ENCODE measurements at regions not wholly inside any gene's neighbourhood (a gene's known extent, or its start where the extent isn't known, plus 50 kb on each side); places are given as distances from the start of the nearest gene placed in this dataset.

DNA sequence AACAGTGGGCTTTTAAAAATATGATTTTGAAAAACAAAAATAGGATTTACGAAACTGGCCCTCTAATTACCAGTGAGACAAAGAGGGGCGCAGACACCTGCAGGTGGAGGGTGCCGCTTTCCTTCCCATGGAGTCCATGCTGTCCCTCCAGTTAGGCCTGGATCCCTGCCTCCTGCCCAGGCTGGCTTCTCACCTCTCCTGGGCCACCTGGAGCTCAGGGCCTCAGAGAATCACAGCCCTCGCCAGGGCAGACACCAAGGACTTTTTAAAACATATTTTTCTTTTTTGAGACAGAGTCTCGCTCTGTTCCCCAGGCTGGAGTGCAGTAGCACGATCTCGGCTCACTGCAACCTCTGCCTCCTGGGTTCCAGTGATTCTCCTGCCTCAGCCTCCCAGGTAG lies 1437.2 kb downstream of the TBC1D22A start:
- CTCF ChIA-PET: no interaction called here
- Histone ChIP-seq H3K4me3 (ENCODE audit: low read depth, low read length) (no peak overlapping the region), H3K9me3 (ENCODE audit: control insufficient read depth, insufficient read depth, low read depth, low read length) (no peaks in the 10 kb centered on the region), H3K27ac (ENCODE audit: extremely low read depth, low read depth, low read length) (no peak overlapping the region), H3K36me3 (ENCODE audit: control insufficient read depth in 2 of 2, insufficient read depth in 1 of 2, low read length in 2 of 2) (no peaks in the 10 kb centered on the region), H3K4me1 (ENCODE audit: control insufficient read depth, insufficient read depth, low read length) (peaks cover 7% of the 10 kb centered on the region)
- POLR2A ChIA-PET: no interaction called here
- TF ChIP-seq ZNF19 (tag by site-specific recombination; IDR thresholded peaks at IDR 0.05; ENCODE audit: low read depth): no peak
- TF ChIP-seq MYNN (tag by site-specific recombination; IDR thresholded peaks at IDR 0.05; ENCODE audit: borderline replicate concordance): no peak
- TF ChIP-seq ZNF169 (tag by site-specific recombination; IDR thresholded peaks at IDR 0.05): no peak
- TF ChIP-seq ZNF600 (tag by site-specific recombination; IDR thresholded peaks at IDR 0.05): no peak
- no peak for TF ChIP-seq GLI2 (tag by site-specific recombination; IDR thresholded peaks at IDR 0.05; ENCODE audit: borderline replicate concordance, low read depth)
- TF ChIP-seq, protein P1, sequence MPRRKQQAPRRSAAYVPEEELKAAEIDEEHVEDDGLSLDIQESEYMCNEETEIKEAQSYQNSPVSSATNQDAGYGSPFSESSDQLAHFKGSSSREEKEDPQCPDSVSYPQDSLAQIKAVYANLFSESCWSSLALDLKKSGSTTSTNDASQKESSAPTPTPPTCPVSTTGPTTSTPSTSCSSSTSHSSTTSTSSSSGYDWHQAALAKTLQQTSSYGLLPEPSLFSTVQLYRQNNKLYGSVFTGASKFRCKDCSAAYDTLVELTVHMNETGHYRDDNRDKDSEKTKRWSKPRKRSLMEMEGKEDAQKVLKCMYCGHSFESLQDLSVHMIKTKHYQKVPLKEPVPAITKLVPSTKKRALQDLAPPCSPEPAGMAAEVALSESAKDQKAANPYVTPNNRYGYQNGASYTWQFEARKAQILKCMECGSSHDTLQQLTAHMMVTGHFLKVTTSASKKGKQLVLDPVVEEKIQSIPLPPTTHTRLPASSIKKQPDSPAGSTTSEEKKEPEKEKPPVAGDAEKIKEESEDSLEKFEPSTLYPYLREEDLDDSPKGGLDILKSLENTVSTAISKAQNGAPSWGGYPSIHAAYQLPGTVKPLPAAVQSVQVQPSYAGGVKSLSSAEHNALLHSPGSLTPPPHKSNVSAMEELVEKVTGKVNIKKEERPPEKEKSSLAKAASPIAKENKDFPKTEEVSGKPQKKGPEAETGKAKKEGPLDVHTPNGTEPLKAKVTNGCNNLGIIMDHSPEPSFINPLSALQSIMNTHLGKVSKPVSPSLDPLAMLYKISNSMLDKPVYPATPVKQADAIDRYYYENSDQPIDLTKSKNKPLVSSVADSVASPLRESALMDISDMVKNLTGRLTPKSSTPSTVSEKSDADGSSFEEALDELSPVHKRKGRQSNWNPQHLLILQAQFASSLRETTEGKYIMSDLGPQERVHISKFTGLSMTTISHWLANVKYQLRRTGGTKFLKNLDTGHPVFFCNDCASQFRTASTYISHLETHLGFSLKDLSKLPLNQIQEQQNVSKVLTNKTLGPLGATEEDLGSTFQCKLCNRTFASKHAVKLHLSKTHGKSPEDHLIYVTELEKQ (tag by site-specific recombination; IDR thresholded peaks at IDR 0.05; ENCODE audit: borderline replicate concordance): no peak
- TF ChIP-seq ZNF561 (tag by site-specific recombination; IDR thresholded peaks at IDR 0.05; ENCODE audit: borderline replicate concordance): no peak
- no peak for TF ChIP-seq SETDB1 (IDR thresholded peaks at IDR 0.05; ENCODE audit: insufficient read length, low read length)
- TF ChIP-seq, protein P2, sequence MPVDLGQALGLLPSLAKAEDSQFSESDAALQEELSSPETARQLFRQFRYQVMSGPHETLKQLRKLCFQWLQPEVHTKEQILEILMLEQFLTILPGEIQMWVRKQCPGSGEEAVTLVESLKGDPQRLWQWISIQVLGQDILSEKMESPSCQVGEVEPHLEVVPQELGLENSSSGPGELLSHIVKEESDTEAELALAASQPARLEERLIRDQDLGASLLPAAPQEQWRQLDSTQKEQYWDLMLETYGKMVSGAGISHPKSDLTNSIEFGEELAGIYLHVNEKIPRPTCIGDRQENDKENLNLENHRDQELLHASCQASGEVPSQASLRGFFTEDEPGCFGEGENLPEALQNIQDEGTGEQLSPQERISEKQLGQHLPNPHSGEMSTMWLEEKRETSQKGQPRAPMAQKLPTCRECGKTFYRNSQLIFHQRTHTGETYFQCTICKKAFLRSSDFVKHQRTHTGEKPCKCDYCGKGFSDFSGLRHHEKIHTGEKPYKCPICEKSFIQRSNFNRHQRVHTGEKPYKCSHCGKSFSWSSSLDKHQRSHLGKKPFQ (tag by site-specific recombination; IDR thresholded peaks at IDR 0.05): no peak
- TF ChIP-seq ZNF560 (tag by site-specific recombination; IDR thresholded peaks at IDR 0.05; ENCODE audit: borderline replicate concordance): no peak
- TF ChIP-seq EGR2 (tag by site-specific recombination; IDR thresholded peaks at IDR 0.05; ENCODE audit: low read depth): no peak
- TF ChIP-seq BCL11A (tag by site-specific recombination; IDR thresholded peaks at IDR 0.05; ENCODE audit: low read depth): no peak
- no peak for TF ChIP-seq RBAK (tag by site-specific recombination; IDR thresholded peaks at IDR 0.05)
- no peak for TF ChIP-seq ZNF558 (tag by site-specific recombination; IDR thresholded peaks at IDR 0.05)
- TF ChIP-seq ZNF776 (tag by site-specific recombination; IDR thresholded peaks at IDR 0.05; ENCODE audit: borderline replicate concordance): no peak

DNA sequence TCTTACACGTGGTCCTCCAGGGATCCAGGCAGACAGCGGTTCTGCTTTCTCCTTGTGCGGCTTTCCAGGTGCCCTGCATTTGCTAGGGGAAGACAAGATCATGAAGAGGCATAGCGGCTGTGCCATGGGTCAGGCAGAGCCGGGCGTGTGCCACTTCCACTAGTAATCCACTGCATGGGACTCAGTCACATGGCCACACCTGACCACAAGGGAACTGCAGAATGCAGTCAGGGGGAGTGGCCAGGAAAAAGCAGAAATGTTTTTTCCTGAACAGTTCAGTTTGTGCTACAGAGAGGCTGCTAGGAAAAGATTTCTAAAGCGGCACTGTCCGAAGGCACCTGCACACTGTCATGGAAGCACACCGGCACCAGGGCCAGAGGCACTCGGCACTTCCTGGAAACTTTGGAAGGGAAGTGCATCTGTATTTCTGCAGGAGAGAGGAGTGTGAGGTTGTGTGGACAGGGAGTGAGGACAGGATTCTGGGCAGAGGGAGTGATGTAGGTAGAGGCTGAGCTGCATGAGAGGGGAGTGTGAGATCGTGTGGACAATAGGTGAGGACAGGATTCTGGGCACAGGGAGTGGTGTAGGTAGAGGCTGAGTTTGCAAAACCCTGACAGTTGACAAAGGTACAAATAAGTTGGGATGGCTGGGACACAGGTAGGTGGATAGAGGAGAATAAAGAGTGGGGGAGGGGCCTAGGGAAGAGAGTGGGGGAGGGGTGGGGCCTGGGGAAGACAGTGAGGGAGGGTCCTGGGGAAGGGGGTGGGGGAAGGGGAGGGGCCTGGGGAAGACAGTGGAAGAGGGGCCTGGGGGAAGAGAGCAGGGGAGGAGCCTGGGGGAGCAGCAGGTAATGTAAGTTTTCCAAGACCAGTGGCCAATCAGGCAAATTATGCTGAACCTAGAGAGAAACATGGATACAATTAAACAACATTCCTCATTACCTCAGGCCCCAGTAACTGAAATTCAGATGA lies 1436.3 kb downstream of the TBC1D22A start:
- ChIA-PET POLR2A (no interaction called here), CTCF (no interaction called here)
- Histone ChIP-seq H3K36me3 (ENCODE audit: control insufficient read depth in 2 of 2, insufficient read depth in 1 of 2, low read length in 2 of 2) (no peaks in the 10 kb centered on the region), H3K4me3 (ENCODE audit: low read depth, low read length) (no peak overlapping the region), H3K27ac (ENCODE audit: extremely low read depth, low read depth, low read length) (no peak overlapping the region), H3K9me3 (ENCODE audit: control insufficient read depth, insufficient read depth, low read depth, low read length) (no peaks in the 10 kb centered on the region), H3K4me1 (ENCODE audit: control insufficient read depth, insufficient read depth, low read length) (peaks cover 7% of the 10 kb centered on the region)
- TF ChIP-seq, protein P3, sequence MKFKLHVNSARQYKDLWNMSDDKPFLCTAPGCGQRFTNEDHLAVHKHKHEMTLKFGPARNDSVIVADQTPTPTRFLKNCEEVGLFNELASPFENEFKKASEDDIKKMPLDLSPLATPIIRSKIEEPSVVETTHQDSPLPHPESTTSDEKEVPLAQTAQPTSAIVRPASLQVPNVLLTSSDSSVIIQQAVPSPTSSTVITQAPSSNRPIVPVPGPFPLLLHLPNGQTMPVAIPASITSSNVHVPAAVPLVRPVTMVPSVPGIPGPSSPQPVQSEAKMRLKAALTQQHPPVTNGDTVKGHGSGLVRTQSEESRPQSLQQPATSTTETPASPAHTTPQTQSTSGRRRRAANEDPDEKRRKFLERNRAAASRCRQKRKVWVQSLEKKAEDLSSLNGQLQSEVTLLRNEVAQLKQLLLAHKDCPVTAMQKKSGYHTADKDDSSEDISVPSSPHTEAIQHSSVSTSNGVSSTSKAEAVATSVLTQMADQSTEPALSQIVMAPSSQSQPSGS (tag by site-specific recombination; IDR thresholded peaks at IDR 0.05; ENCODE audit: low read depth): no peak
- TF ChIP-seq ZNF600 (tag by site-specific recombination; IDR thresholded peaks at IDR 0.05) (no peak), ZNF677 (tag by site-specific recombination; IDR thresholded peaks at IDR 0.05) (no peak), ZNF311 (tag by site-specific recombination; IDR thresholded peaks at IDR 0.05; ENCODE audit: borderline replicate concordance) (no peak), ZNF394 (tag by site-specific recombination; IDR thresholded peaks at IDR 0.05; ENCODE audit: borderline replicate concordance) (no peak), ZNF138 (tag by site-specific recombination; IDR thresholded peaks at IDR 0.05; ENCODE audit: borderline replicate concordance) (no peak), ZBTB17 (tag by site-specific recombination; IDR thresholded peaks at IDR 0.05) (no peak), ZNF626 (tag by site-specific recombination; IDR thresholded peaks at IDR 0.05) (no peak), ZNF174 (tag by site-specific recombination; IDR thresholded peaks at IDR 0.05) (no peak)
- TF ChIP-seq, protein P4, sequence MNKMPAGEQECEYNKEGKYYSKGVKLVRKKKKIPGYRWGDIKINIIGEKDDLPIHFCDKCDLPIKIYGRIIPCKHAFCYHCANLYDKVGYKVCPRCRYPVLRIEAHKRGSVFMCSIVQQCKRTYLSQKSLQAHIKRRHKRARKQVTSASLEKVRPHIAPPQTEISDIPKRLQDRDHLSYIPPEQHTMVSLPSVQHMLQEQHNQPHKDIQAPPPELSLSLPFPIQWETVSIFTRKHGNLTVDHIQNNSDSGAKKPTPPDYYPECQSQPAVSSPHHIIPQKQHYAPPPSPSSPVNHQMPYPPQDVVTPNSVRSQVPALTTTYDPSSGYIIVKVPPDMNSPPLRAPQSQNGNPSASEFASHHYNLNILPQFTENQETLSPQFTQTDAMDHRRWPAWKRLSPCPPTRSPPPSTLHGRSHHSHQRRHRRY (tag by site-specific recombination; IDR thresholded peaks at IDR 0.05): no peak
- TF ChIP-seq, protein P5, sequence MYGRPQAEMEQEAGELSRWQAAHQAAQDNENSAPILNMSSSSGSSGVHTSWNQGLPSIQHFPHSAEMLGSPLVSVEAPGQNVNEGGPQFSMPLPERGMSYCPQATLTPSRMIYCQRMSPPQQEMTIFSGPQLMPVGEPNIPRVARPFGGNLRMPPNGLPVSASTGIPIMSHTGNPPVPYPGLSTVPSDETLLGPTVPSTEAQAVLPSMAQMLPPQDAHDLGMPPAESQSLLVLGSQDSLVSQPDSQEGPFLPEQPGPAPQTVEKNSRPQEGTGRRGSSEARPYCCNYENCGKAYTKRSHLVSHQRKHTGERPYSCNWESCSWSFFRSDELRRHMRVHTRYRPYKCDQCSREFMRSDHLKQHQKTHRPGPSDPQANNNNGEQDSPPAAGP (tag by site-specific recombination; IDR thresholded peaks at IDR 0.05): no peak
